GM19193 (cell line): ENCODE measurements at regions not wholly inside any gene's neighbourhood (a gene's known extent, or its start where the extent isn't known, plus 50 kb on each side); places are given as distances from the start of the nearest gene placed in this dataset.

Experiments
- POLR2A ChIP-seq: IDR thresholded peaks from 4 replicates; pipeline ENCODE4 v1.6.1; 2011; ENCODE audit not compliant: insufficient read depth, insufficient read length; ENCODE audit errors: extremely low read depth

DNA sequence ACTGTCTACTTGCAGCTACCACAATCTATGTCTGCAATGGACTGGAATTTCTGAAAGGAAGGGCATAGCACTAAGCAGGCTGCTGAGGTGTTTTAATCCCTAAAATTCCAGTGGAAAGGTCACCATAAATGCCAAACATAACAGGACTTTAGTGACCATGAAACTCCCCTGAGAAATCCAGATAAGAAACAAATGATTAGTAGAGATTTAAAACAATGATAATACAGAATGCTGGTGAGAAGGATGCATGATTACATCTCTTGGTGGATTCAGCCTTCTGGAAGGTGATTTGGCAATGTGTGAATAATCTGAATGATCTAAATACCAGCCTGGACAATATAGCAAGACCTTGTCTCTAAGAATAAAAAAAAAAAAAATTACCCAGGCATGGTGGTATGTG lies 475.0 kb upstream of the CBLB start:
- TF ChIP-seq POLR2A, result no peak

DNA sequence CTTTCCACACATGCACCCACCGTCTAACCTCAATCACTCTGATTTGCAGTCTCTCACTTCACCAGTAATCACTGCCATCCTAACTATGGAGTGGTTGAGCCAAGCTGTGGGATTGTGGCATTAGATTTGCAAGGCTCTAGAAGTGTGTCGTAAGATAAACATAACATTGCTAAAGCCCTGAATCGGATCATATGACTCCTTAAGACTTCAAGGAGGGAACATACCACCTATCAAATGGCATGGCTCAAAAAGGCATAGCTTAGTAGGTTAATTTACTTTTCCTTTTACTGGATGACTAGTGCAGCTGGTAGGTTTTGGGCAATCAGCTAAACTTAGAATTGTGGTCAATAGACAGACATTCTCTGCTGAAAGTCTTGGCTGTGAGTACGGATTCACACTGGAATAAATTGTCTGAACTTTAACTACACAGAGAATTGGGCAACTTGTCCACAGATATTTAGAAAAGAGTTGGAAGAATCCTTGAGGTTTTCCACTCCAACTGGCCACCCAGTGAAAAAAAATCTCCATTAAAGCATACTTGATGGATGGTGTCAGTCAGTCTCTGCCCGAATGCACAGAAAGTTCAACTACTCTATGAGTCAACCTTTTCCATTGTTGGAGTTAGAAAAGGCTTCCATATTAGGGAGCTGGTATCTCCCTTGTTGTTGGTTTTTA lies 476.7 kb upstream of the CBLB start:
- TF ChIP-seq POLR2A, result no peak

DNA sequence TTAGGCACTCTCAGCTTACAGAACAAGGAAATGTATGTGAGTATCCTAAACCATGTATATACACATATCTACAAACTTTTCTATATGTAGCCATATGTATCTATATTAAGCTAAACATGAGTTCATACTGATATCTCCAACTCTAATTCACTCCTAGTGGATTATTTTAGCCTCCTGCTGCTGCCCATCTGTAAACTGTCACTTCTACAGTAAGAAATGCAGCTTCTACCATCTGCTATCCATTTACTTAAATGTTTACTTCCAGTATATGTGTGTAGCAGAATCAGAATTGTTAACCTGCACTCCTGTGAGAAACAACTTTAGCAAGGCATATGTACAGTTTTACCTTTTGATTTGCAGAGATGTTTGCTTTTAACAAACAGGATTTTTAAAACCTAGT lies 478.5 kb upstream of the CBLB start:
- no peak for TF ChIP-seq POLR2A

- TF ChIP-seq POLR2A, result no peak
These were observed 479.4 kb upstream of the CBLB start for GRCh38 chr3:106348139-106348690.

GRCh38 chr3:106349191-106349881 lies 480.5 kb upstream of the CBLB start:
- no peak for TF ChIP-seq POLR2A

GRCh38 chr3:106355873-106356272 lies 487.1 kb upstream of the CBLB start:
- TF ChIP-seq POLR2A, result no peak

DNA sequence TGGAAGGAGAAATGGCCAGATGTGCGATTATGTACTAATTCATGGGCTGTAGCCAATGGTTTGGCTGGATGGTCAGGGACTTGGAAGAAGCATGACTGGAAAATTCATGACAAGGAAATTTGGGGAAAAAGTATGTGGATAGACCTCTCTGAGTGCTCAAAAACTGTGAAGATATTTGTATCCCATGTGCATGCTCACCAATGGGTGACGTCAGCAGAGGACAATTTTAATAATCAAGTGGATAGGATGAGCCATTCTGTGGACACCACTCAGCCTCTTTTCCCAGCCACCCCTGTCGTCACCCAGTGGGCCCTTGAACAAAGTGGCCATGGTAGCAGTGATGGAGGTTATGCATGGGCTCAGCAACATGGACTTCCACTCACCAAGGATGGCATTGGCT lies 490.9 kb upstream of the CBLB start:
- no peak for TF ChIP-seq POLR2A

DNA sequence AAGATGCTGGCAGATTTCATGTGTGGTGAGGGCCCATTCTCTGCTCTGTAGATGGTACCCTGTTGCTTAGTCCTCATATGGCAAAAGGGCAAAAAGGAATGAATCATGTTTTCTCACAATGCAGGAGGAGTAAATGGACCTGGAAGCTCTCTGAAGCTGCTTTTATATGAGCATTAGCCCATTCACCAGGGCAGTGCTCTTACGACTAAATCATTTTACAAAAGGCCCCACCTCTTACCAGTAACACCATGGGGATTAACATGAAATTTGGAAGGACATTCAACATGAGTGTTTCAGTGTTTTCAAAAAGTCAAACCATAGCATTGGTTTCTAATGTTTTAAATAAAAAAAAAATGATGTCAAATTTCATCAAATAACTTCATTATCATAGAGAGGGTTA lies 495.7 kb upstream of the CBLB start:
- no peak for TF ChIP-seq POLR2A

DNA sequence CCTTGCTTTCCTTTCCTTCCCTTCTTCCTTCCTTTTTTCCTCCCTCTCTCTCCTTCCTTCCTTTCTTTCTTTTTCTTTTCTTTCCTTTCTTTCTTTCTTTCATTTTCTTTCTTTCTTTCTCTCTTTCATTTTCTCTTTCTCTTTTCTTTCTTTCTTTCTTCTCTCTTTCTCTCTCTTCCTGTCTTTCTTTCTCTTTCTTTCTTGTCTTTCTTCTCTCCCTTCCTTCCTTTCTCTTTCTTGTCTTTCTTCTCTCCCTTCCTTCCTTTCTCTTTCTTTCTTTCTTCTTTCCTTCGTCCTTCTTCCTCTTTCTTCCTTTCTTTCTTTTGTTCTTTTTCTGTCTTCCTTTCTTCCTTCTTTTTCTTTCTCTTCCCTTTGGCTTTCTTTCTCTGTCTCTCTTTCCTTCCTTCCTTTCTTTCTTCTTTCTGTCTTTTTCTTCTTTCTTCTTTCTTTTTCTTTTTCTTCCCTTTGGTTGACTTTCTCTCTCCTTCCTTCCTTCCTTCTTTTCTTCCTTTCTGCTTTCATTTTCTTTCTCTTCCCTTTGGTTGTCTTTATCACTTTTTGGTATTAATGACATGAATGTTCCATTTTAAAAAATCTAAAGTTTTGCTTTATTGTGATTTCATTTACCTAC lies 496.4 kb upstream of the CBLB start:
- TF ChIP-seq POLR2A, result no peak

GRCh38 chr3:106366352-106366751 lies 497.5 kb upstream of the CBLB start:
- TF ChIP-seq POLR2A, result no peak

DNA sequence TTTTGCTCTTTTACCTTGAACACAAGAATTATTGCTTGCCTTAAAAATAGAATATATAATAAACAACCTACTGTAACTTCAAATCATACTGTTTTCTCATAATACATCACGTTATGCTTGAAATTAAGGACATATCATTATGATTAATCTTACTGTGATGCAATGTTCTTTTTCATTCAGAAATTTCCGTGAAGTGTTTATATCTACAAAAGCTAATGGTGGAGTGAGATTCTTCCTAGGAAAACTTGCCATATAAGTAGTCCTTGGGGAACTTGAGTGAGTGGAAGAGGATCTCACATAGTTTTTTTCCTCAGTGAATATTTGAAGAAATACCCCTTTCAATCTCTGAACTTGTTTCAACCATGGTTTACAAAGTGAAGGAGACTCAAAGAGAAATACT lies 498.7 kb upstream of the CBLB start:
- no peak for TF ChIP-seq POLR2A

- TF ChIP-seq POLR2A, result no peak
These were observed 502.6 kb upstream of the CBLB start for GRCh38 chr3:106371221-106371970.

GRCh38 chr3:106371971-106372805 lies 503.4 kb upstream of the CBLB start:
- no peak for TF ChIP-seq POLR2A

- TF ChIP-seq POLR2A, result no peak
These were observed 504.0 kb upstream of the CBLB start for GRCh38 chr3:106372806-106373190.
